ENCODE measurements at regions not wholly inside any gene's neighbourhood (a gene's known extent, or its start where the extent isn't known, plus 50 kb on each side); places are given as distances from the start of the nearest gene placed in this dataset.
"Not testable (repeated sequence)": the region's sequence is repeated elsewhere in the genome, so short reads cannot be mapped to it uniquely, and the experiment has no call there.

GRCh38 chr5:103377638-103378037, 119.1 kb downstream of the MACIR start:
- H3K36me3 ChIP-seq (replicated peaks in 1 of 2; ENCODE audit: control insufficient read depth in 2 of 2, insufficient read depth in 2 of 2, low read length in 2 of 2); H3K9ac ChIP-seq (ENCODE audit: low read depth, low read length, poor library complexity); DNase-seq (ENCODE audit: low spot score); H2AFZ ChIP-seq (ENCODE audit: low read length); H3K4me3 ChIP-seq (ENCODE audit: low read length in 2 of 2); H3K4ac ChIP-seq (ENCODE audit: low read length); H4K8ac ChIP-seq (ENCODE audit: low read depth, low read length); H2BK12ac ChIP-seq (ENCODE audit: low read length); H3K79me1 ChIP-seq (ENCODE audit: low read depth, low read length); H3K4me2 ChIP-seq (ENCODE audit: insufficient read depth, low read length, poor library complexity, severe bottlenecking); H3K23ac ChIP-seq (ENCODE audit: low read depth, low read length, poor library complexity); H2BK120ac ChIP-seq (ENCODE audit: low read depth, low read length); H3K4me1 ChIP-seq (ENCODE audit: control insufficient read depth in 2 of 2, insufficient read depth in 1 of 2, low read depth in 1 of 2, low read length in 2 of 2); H3K14ac ChIP-seq (ENCODE audit: low read length); H4K91ac ChIP-seq (ENCODE audit: low read depth, low read length, poor library complexity); H3K18ac ChIP-seq (ENCODE audit: low read length); H3K27ac ChIP-seq (replicated peaks; ENCODE audit: low read length); H2BK5ac ChIP-seq (ENCODE audit: low read length); H2BK15ac ChIP-seq (ENCODE audit: low read length); H3K9me3 ChIP-seq (replicated peaks in 1 of 2; ENCODE audit: control insufficient read depth in 2 of 2, insufficient read depth in 1 of 2, low read depth in 1 of 2, low read length in 2 of 2); H2AK5ac ChIP-seq (ENCODE audit: low read depth, low read length); H3K27me3 ChIP-seq (ENCODE audit: control insufficient read depth in 3 of 3, insufficient read depth in 3 of 3, low read depth in 1 of 3, low read length in 3 of 3): not testable (repeated sequence)
- WGBS, 2 donors (ENCODE audit: extremely low coverage in 2 of 2, insufficient read length in 2 of 2, insufficient replicate concordance in 1 of 2): no CpG with 5 or more reads among the region's 4 CpGs

GRCh38 chr5:103375863-103376591, 117.5 kb downstream of the MACIR start:
- H3K18ac ChIP-seq (ENCODE audit: low read length): no peak overlapping the region
- no peak overlapping the region for H4K8ac ChIP-seq (ENCODE audit: low read depth, low read length)
- H2BK15ac ChIP-seq (ENCODE audit: low read length): no peak overlapping the region
- H3K14ac ChIP-seq (ENCODE audit: low read length): no peak overlapping the region
- H3K23ac ChIP-seq (ENCODE audit: low read depth, low read length, poor library complexity): no peak overlapping the region
- peak overlapping the region; percentile 50 for H2AFZ ChIP-seq (ENCODE audit: low read length)
- H2AK5ac ChIP-seq (ENCODE audit: low read depth, low read length): no peak overlapping the region
- H3K27ac ChIP-seq (replicated peaks; ENCODE audit: low read length): no peak overlapping the region
- no CpG with 5 or more reads among the region's 3 CpGs for WGBS, 2 donors (ENCODE audit: extremely low coverage in 2 of 2, insufficient read length in 2 of 2, insufficient replicate concordance in 1 of 2)
- H4K91ac ChIP-seq (ENCODE audit: low read depth, low read length, poor library complexity): no peak overlapping the region
- H2BK12ac ChIP-seq (ENCODE audit: low read length): no peak overlapping the region
- H3K36me3 ChIP-seq (replicated peaks in 1 of 2; ENCODE audit: control insufficient read depth in 2 of 2, insufficient read depth in 2 of 2, low read length in 2 of 2): no peaks in the 10 kb centered on the region
- H3K9ac ChIP-seq (ENCODE audit: low read depth, low read length, poor library complexity): no peak overlapping the region
- H3K4me1 ChIP-seq (ENCODE audit: control insufficient read depth in 2 of 2, insufficient read depth in 1 of 2, low read depth in 1 of 2, low read length in 2 of 2): peaks cover 1 to 13% of the 10 kb centered on the region in 2 donors
- no peak overlapping the region for H3K4me3 ChIP-seq (ENCODE audit: low read length in 2 of 2)
- H3K4me2 ChIP-seq (ENCODE audit: insufficient read depth, low read length, poor library complexity, severe bottlenecking): no peak overlapping the region
- H2BK5ac ChIP-seq (ENCODE audit: low read length): no peak overlapping the region
- no peak for DNase-seq (ENCODE audit: low spot score)
- no peaks in the 10 kb centered on the region for H3K27me3 ChIP-seq (ENCODE audit: control insufficient read depth in 3 of 3, insufficient read depth in 3 of 3, low read depth in 1 of 3, low read length in 3 of 3)
- H3K79me1 ChIP-seq (ENCODE audit: low read depth, low read length): no peaks in the 10 kb centered on the region
- no peaks in the 10 kb centered on the region for H3K9me3 ChIP-seq (replicated peaks in 1 of 2; ENCODE audit: control insufficient read depth in 2 of 2, insufficient read depth in 1 of 2, low read depth in 1 of 2, low read length in 2 of 2)
- H2BK120ac ChIP-seq (ENCODE audit: low read depth, low read length): no peak overlapping the region
- no peak overlapping the region for H3K4ac ChIP-seq (ENCODE audit: low read length)

DNA sequence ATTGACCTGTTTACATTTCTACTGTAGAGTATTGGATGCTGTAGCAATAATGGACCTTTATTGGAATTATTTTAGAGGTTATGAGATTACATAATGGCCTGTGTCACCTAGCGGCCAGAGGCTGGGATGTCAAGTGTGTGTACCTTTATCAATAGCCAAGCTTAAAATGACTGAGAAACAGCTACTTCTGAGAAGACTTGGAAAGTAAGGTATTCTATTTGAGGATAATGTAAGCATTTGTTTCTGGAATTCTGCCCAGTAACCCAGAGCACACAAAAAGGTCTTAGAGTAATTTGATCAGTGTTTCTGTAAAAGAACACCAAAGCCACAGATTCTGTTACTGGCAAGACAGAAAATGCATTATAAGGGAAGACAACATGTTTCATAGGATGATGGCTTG, 116.8 kb downstream of the MACIR start:
- Histone ChIP-seq H3K27ac (replicated peaks; ENCODE audit: low read length) (no peak overlapping the region), H3K4me1 (ENCODE audit: control insufficient read depth in 2 of 2, insufficient read depth in 1 of 2, low read depth in 1 of 2, low read length in 2 of 2) (peaks cover 1 to 13% of the 10 kb centered on the region in 2 donors), H3K18ac (ENCODE audit: low read length) (no peak overlapping the region), H2AFZ (ENCODE audit: low read length) (peak overlapping the region; percentile 50), H2BK5ac (ENCODE audit: low read length) (no peak overlapping the region), H4K8ac (ENCODE audit: low read depth, low read length) (no peak overlapping the region), H2BK12ac (ENCODE audit: low read length) (no peak overlapping the region), H2BK15ac (ENCODE audit: low read length) (no peak overlapping the region), H4K91ac (ENCODE audit: low read depth, low read length, poor library complexity) (no peak overlapping the region), H3K27me3 (ENCODE audit: control insufficient read depth in 3 of 3, insufficient read depth in 3 of 3, low read depth in 1 of 3, low read length in 3 of 3) (no peaks in the 10 kb centered on the region), H3K23ac (ENCODE audit: low read depth, low read length, poor library complexity) (no peak overlapping the region), H3K36me3 (replicated peaks in 1 of 2; ENCODE audit: control insufficient read depth in 2 of 2, insufficient read depth in 2 of 2, low read length in 2 of 2) (no peaks in the 10 kb centered on the region), H2BK120ac (ENCODE audit: low read depth, low read length) (no peak overlapping the region), H3K14ac (ENCODE audit: low read length) (no peak overlapping the region), H3K79me1 (ENCODE audit: low read depth, low read length) (no peaks in the 10 kb centered on the region), H3K4ac (ENCODE audit: low read length) (no peak overlapping the region), H2AK5ac (ENCODE audit: low read depth, low read length) (no peak overlapping the region), H3K4me3 (ENCODE audit: low read length in 2 of 2) (no peak overlapping the region), H3K9ac (ENCODE audit: low read depth, low read length, poor library complexity) (no peak overlapping the region), H3K4me2 (ENCODE audit: insufficient read depth, low read length, poor library complexity, severe bottlenecking) (no peak overlapping the region), H3K9me3 (replicated peaks in 1 of 2; ENCODE audit: control insufficient read depth in 2 of 2, insufficient read depth in 1 of 2, low read depth in 1 of 2, low read length in 2 of 2) (no peaks in the 10 kb centered on the region)
- no peak for DNase-seq (ENCODE audit: low spot score)
- no CpG with 5 or more reads among the region's 1 CpG for WGBS, 2 donors (ENCODE audit: extremely low coverage in 2 of 2, insufficient read length in 2 of 2, insufficient replicate concordance in 1 of 2)

DNA sequence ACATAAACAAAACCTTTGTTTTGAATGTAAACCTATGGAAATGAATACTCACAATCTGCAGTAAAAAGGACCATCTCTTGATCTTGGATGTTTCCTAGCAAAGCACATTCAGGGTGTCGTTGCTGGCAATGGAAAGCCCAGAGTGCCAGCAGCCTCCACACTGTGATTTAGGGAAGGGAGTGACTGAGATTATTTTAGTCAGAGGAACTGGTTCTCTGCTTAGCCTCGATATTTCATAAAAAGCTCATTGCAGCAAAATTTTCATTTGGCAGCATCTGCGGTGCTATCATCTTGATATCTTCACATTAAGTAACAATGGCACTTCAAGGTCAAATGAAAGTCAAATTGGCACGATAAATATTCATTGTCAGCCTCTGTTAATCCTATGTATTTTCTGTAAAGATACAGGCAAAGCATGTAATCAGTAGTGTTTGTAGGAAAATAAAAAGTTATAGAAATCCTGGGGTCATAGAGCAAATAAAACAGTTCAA, 116.0 kb downstream of the MACIR start:
- WGBS, 2 donors (ENCODE audit: extremely low coverage in 2 of 2, insufficient read length in 2 of 2, insufficient replicate concordance in 1 of 2): no CpG with 5 or more reads among the region's 4 CpGs
- Histone ChIP-seq H3K27ac (replicated peaks; ENCODE audit: low read length) (no peak overlapping the region), H3K79me1 (ENCODE audit: low read depth, low read length) (no peaks in the 10 kb centered on the region)

More for the DNA sequence above, 116.0 kb downstream of the MACIR start:
- Histone ChIP-seq H3K4me2 (ENCODE audit: insufficient read depth, low read length, poor library complexity, severe bottlenecking) (no peak overlapping the region), H3K23ac (ENCODE audit: low read depth, low read length, poor library complexity) (no peak overlapping the region), H3K14ac (ENCODE audit: low read length) (no peak overlapping the region), H3K27me3 (ENCODE audit: control insufficient read depth in 3 of 3, insufficient read depth in 3 of 3, low read depth in 1 of 3, low read length in 3 of 3) (no peaks in the 10 kb centered on the region), H2BK5ac (ENCODE audit: low read length) (no peak overlapping the region), H2BK12ac (ENCODE audit: low read length) (no peak overlapping the region), H4K91ac (ENCODE audit: low read depth, low read length, poor library complexity) (no peak overlapping the region), H3K18ac (ENCODE audit: low read length) (no peak overlapping the region), H2AFZ (ENCODE audit: low read length) (no peak overlapping the region), H2BK120ac (ENCODE audit: low read depth, low read length) (no peak overlapping the region), H2BK15ac (ENCODE audit: low read length) (no peak overlapping the region), H3K9me3 (replicated peaks in 1 of 2; ENCODE audit: control insufficient read depth in 2 of 2, insufficient read depth in 1 of 2, low read depth in 1 of 2, low read length in 2 of 2) (no peaks in the 10 kb centered on the region), H3K4ac (ENCODE audit: low read length) (no peak overlapping the region), H4K8ac (ENCODE audit: low read depth, low read length) (no peak overlapping the region), H2AK5ac (ENCODE audit: low read depth, low read length) (no peak overlapping the region), H3K4me1 (ENCODE audit: control insufficient read depth in 2 of 2, insufficient read depth in 1 of 2, low read depth in 1 of 2, low read length in 2 of 2) (peaks cover 1 to 13% of the 10 kb centered on the region in 2 donors), H3K9ac (ENCODE audit: low read depth, low read length, poor library complexity) (no peak overlapping the region), H3K4me3 (ENCODE audit: low read length in 2 of 2) (no peak overlapping the region), H3K36me3 (replicated peaks in 1 of 2; ENCODE audit: control insufficient read depth in 2 of 2, insufficient read depth in 2 of 2, low read length in 2 of 2) (no peaks in the 10 kb centered on the region)
- DNase-seq (ENCODE audit: low spot score): no peak

All from neuronal stem cell (in vitro differentiated cells).